AG04450 (cell line): ENCODE measurements at regions not wholly inside any gene's neighbourhood (a gene's known extent, or its start where the extent isn't known, plus 50 kb on each side); places are given as distances from the start of the nearest gene placed in this dataset.
A peak's percentile ranks its signal among the peaks of the same experiment; 100 is the strongest.

ENCODE experiments used
- CTCF ChIA-PET: fragments of 300-600, 350-600 bp; formaldehyde crosslinking; extraction: SDS; loops from one replicate; lab custom pipeline; 2022; ENCODE audit warnings: antibody characterized with exemption, inconsistent platforms; lab: Charles Lee
- POLR2A ChIA-PET: fragments of 350-600 bp; formaldehyde crosslinking; extraction: SDS; loops from one replicate; lab custom pipeline; 2021; ENCODE audit warnings: antibody characterized with exemption, inconsistent platforms; lab: Yijun Ruan, JAX
- DNase-seq: peaks from one replicate; pipeline ENCODE4 v3.0.0-alpha.2; 2011; ENCODE audit warnings: low read depth, low spot score
- H3K27ac ChIP-seq: one replicate; pipeline ENCODE4 v1.5.1; 2012; ENCODE audit warnings: low read depth, low read length, control low read depth
- H3K27me3 ChIP-seq: one replicate; pipeline ENCODE4 v1.6.0; 2012; ENCODE audit warnings: low read length; ENCODE audit not compliant: control insufficient read depth, insufficient read depth
- H3K4me3 ChIP-seq: 2 replicates; pipeline ENCODE4 v1.5.1; 2011; ENCODE audit warnings: mild to moderate bottlenecking, low read depth, low read length, control low read depth
- H3K9me3 ChIP-seq: 2 replicates; pipeline ENCODE4 v1.5.1; 2012; ENCODE audit warnings: low read length; ENCODE audit not compliant: control insufficient read depth, insufficient read depth
- TF ChIP-seq, protein P1 (sequence below): IDR thresholded peaks from 2 replicates; pipeline ENCODE4 v1.5.1; 2011; ENCODE audit warnings: low read depth, low read length, control low read depth, inconsistent platforms

DNA sequence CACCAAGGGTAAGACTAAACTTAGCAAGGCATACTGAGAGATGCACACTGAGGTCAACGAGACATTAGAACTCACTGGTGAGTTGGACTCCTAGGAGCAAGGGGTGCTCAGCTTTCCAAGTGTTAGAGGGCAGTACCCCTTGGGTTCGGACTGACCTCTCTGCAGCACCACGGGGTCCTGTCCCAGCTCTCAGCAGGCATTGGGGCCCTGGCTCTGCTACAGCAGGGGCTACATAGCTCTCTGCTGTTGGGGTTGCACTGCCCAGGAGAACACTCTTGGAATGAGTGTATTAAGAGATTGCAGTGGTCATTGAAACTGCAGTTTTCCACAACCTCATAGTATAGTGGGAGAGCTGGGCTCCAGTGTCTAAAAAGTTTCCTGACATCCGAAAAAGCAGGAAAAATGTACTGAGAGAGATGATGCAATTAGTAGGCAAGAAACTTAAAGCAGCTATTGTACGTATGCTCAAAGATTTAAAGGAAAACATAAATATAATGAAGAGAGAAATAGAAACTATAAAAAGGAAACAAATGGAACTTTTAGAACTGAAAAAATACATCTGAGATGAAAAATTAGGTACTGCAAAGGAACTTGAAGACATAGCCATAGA lies 132.5 kb upstream of the MAX start:
- CTCF ChIA-PET = interaction anchor here (0.6 kb wide), 1 partner anchor 598 kb away, joined by 3 read pairs; no protein-coding TSS in a partner anchor
- no peak overlapping the region for H3K4me3 ChIP-seq
- no peak overlapping the region for H3K27ac ChIP-seq
- no peak for DNase-seq
- H3K27me3 ChIP-seq = no peaks in the 10 kb centered on the region
- POLR2A ChIA-PET = no interaction called here
- TF ChIP-seq, protein P1, sequence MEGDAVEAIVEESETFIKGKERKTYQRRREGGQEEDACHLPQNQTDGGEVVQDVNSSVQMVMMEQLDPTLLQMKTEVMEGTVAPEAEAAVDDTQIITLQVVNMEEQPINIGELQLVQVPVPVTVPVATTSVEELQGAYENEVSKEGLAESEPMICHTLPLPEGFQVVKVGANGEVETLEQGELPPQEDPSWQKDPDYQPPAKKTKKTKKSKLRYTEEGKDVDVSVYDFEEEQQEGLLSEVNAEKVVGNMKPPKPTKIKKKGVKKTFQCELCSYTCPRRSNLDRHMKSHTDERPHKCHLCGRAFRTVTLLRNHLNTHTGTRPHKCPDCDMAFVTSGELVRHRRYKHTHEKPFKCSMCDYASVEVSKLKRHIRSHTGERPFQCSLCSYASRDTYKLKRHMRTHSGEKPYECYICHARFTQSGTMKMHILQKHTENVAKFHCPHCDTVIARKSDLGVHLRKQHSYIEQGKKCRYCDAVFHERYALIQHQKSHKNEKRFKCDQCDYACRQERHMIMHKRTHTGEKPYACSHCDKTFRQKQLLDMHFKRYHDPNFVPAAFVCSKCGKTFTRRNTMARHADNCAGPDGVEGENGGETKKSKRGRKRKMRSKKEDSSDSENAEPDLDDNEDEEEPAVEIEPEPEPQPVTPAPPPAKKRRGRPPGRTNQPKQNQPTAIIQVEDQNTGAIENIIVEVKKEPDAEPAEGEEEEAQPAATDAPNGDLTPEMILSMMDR = no peak
- no peaks in the 10 kb centered on the region; the same call in 1 of the 2 replicates for H3K9me3 ChIP-seq

DNA sequence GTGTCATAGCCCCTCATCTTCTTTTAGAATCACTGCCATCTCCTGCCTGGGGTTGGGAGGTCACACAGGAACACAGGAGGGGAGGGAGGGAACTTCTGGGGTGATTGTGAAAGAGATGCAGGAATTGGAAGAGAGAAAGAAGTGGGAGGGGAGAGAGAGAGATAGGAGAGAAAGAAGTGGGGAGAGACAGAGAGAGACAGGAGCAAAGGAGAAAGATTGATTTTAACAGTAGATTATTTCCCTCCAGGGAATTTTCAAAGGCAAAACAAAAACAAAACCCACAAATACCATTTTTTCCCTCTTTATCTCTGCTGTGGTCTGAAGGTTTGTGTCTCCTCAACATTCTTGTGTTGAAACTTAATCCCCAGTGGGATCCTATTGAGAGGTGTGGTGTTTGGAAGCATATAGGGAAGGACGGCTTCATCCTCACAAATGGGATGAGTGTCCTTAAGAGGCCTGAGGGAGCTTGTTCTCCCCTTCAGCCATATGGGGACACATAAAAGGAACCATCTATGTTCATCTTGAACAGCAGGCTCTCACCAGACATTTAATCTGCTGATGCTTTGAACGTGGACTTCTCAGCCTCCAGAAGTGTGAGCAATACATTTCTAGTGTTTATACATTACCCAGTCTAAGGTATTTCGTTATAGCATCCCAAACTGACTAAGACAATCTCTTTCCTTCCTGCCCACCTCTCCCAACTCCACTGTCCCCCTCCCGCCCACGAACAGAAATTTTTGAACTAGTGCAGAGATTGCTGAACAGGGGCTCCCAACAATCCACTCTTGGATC lies 134.9 kb upstream of the MAX start:
- POLR2A ChIA-PET = interaction anchor here (0.5 to 1.6 kb wide), 2 partner anchors 24 to 174 kb away, joined by 6 to 9 read pairs; no protein-coding TSS in a partner anchor
- DNase-seq = no peak
- CTCF ChIA-PET = interaction anchor here (1.6 kb wide), 1 partner anchor 175 kb away, joined by 5 read pairs; the partner anchor contains the start of gene FUT8
- Histone ChIP-seq H3K4me3 (no peak overlapping the region), H3K9me3 (no peaks in the 10 kb centered on the region; the same call in 1 of the 2 replicates), H3K27ac (peak overlapping the region; percentile 70), H3K27me3 (no peaks in the 10 kb centered on the region)
- TF ChIP-seq, protein P1 = no peak

DNA sequence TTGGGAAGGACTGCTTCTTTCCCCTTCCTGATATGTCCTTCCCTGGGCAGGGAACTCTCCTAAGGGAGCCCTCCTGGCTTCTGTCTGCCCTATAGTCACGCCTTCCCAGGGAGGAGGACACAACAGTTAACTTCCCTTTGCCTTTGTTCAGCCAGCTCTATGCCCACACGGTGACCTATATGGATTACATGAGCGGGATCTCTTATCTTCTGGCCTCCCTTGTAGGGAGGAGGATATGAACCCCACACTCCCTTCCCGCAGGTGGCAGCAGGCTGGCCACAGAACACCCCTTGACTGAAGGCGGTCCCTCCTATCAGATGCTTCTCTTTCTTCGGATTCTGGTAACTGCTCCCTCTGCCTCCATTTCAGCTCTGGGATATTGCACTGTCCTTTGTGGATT lies 135.6 kb upstream of the MAX start:
- ChIA-PET CTCF (interaction anchor here (1.6 kb wide), 1 partner anchor 174 kb away, joined by 5 read pairs; the partner anchor contains the start of gene FUT8), POLR2A (interaction anchor here (1.6 kb wide), 1 partner anchor 174 kb away, joined by 9 read pairs; no protein-coding TSS in a partner anchor)
- Histone ChIP-seq H3K4me3 (no peak overlapping the region), H3K27me3 (no peaks in the 10 kb centered on the region), H3K9me3 (no peaks in the 10 kb centered on the region; the same call in 1 of the 2 replicates), H3K27ac (peak overlapping the region; percentile 70)
- no peak for DNase-seq
- TF ChIP-seq, protein P1 = no peak

DNA sequence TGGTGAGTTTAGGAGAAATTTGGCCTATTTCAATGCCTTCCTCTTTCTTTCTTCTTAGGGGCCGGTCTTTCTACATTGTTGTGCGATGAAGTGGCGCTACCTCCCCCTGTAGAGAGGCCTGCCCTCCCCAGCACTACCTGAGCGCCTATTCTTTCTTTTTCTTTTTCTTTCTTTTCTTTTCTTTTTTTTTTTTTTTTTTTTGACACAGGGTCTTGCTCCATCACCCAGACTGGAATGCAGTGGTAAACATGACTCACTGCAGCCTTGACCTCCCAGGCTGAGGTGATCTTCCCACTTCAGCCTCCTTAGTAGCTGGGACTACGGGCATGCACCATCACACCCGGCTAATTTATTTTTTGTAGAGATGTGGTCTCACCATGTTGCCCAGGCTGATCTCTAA lies 136.1 kb upstream of the MAX start:
- ChIA-PET CTCF (interaction anchor here (0.6 to 1.1 kb wide), 2 partner anchors 119 to 174 kb away, joined by 3 to 6 read pairs; partner anchors contain the start of gene FUT8), POLR2A (interaction anchor here (0.7 to 1.6 kb wide), 7 partner anchors 11 to 443 kb away, joined by 3 to 9 read pairs (median 6); no protein-coding TSS in a partner anchor)
- TF ChIP-seq, protein P1 = no peak
- DNase-seq = peak; percentile 66
- Histone ChIP-seq H3K4me3 (no peak overlapping the region), H3K9me3 (no peaks in the 10 kb centered on the region; the same call in 1 of the 2 replicates), H3K27ac (peak overlapping the region; percentile 82), H3K27me3 (no peaks in the 10 kb centered on the region)
